ENCODE measurements at regions not wholly inside any gene's neighbourhood (a gene's known extent, or its start where the extent isn't known, plus 50 kb on each side); places are given as distances from the start of the nearest gene placed in this dataset.

- Mint-ChIP-seq H3K4me1 (ENCODE audit: low read depth) (no peaks in the 10 kb centered on the region), H3K27me3 (no peaks in the 10 kb centered on the region), H3K27ac (no peak overlapping the region), H3K9me3 (no peaks in the 10 kb centered on the region), H3K4me3 (no peak overlapping the region), H3K36me3 (ENCODE audit: low read depth) (no peaks in the 10 kb centered on the region)
- DNase-seq = no peak
Observed at GRCh38 chr14:38311655-38312054, 55.8 kb upstream of the CLEC14A start.

- DNase-seq = no peak
- H3K27ac Mint-ChIP-seq = no peak overlapping the region
- no peaks in the 10 kb centered on the region for H3K36me3 Mint-ChIP-seq (ENCODE audit: low read depth)
- no peaks in the 10 kb centered on the region for H3K27me3 Mint-ChIP-seq
- H3K4me3 Mint-ChIP-seq = no peak overlapping the region
- no peaks in the 10 kb centered on the region for H3K4me1 Mint-ChIP-seq (ENCODE audit: low read depth)
- H3K9me3 Mint-ChIP-seq = no peaks in the 10 kb centered on the region
Observed at GRCh38 chr14:38310420-38310995, 54.6 kb upstream of the CLEC14A start.

- H3K4me1 Mint-ChIP-seq (ENCODE audit: low read depth) = no peaks in the 10 kb centered on the region
- peaks cover under 1% of the 10 kb centered on the region for H3K9me3 Mint-ChIP-seq
- DNase-seq = no peak
- no peaks in the 10 kb centered on the region for H3K36me3 Mint-ChIP-seq (ENCODE audit: low read depth)
- no peak overlapping the region for H3K27ac Mint-ChIP-seq
- no peaks in the 10 kb centered on the region for H3K27me3 Mint-ChIP-seq
- no peak overlapping the region for H3K4me3 Mint-ChIP-seq
Observed at GRCh38 chr14:38309522-38310277, 53.8 kb upstream of the CLEC14A start.
